Panc1 (cell line): ENCODE measurements at regions not wholly inside any gene's neighbourhood (a gene's known extent, or its start where the extent isn't known, plus 50 kb on each side); places are given as distances from the start of the nearest gene placed in this dataset.

Experiments used
- ATAC-seq: fragments of 200-7000 bp; cut with Tn5 transposase; 2 replicates; pipeline ENCODE4 v1.9.1; 2020; ENCODE audit warnings: mild to moderate bottlenecking, moderate library complexity
- BruUV-seq: library from RNA; stranded (reverse); fragments of 400-500 nt; replicated peaks from 2 replicates; lab custom pipeline; 2021; lab: Mats Ljungman, UMichigan
- CTCF ChIA-PET: fragments of 300-600 bp; sonication (Branson Sonifier 250); formaldehyde crosslinking; loops from one replicate; lab custom pipeline; 2022; ENCODE audit warnings: antibody characterized with exemption; lab: Charles Lee
- POLR2A ChIA-PET: fragments of 300-600 bp; sonication (Branson Sonifier 250); formaldehyde crosslinking; loops from one replicate; lab custom pipeline; 2022; ENCODE audit warnings: antibody characterized with exemption; lab: Charles Lee
- DNase-seq: peaks from one replicate; pipeline ENCODE4 v3.0.0-alpha.2; 2010; ENCODE audit warnings: low read depth, low spot score
- H3K27ac ChIP-seq: 2 replicates; pipeline ENCODE4 v1.5.1; 2011; ENCODE audit warnings: mild to moderate bottlenecking, low read length, inconsistent platforms
- H3K27me3 ChIP-seq: fragments of 200-500 bp; sonication (Bioruptor generic); 2 replicates; pipeline ENCODE4 v1.6.0; 2014; ENCODE audit warnings: low read length, inconsistent platforms; ENCODE audit not compliant: control insufficient read depth, insufficient read depth
- H3K36me3 ChIP-seq: fragments of 200-500 bp; sonication (Bioruptor generic); 2 replicates; pipeline ENCODE4 v1.5.1; 2014; ENCODE audit warnings: inconsistent platforms, mild to moderate bottlenecking, low read length, moderate library complexity; ENCODE audit not compliant: control insufficient read depth, insufficient read depth
- H3K4me1 ChIP-seq: 2 replicates; pipeline ENCODE4 v1.5.1; 2011; ENCODE audit warnings: inconsistent platforms, mild to moderate bottlenecking, low read length, moderate library complexity; ENCODE audit not compliant: control insufficient read depth, insufficient read depth
- H3K4me3 ChIP-seq, 2 experiments: 2 replicates each; pipeline ENCODE4 v1.5.1; 2011 to 2012; ENCODE audit warnings: low read depth in 2 of 2, low read length in 2 of 2, mild to moderate bottlenecking in 2 of 2, inconsistent platforms in 1 of 2, moderate library complexity in 1 of 2
- H3K9me3 ChIP-seq: fragments of 200-500 bp; sonication (Bioruptor generic); 2 replicates; pipeline ENCODE4 v1.5.1; 2014; ENCODE audit warnings: low read depth, mild to moderate bottlenecking, inconsistent platforms, low read length, moderate library complexity; ENCODE audit not compliant: control insufficient read depth, insufficient read depth
- POLR2AphosphoS5 ChIP-seq: IDR thresholded peaks from 2 replicates; pipeline ENCODE4 v1.6.1; 2012; ENCODE audit warnings: mild to moderate bottlenecking, low read depth, low read length, moderate library complexity
- SIN3A ChIP-seq: IDR thresholded peaks from 2 replicates; pipeline ENCODE4 v1.6.1; 2012; ENCODE audit warnings: low read depth, mild to moderate bottlenecking, low read length, moderate library complexity, borderline replicate concordance; ENCODE audit not compliant: insufficient read depth
- TCF7L2 ChIP-seq: IDR thresholded peaks from 2 replicates; pipeline ENCODE4 v1.6.1; 2011; ENCODE audit warnings: mild to moderate bottlenecking, low read depth, low read length, inconsistent platforms
- in situ Hi-C: cut with HindIII; loops from 2 replicates; pipeline ENCODE4 v1.10.0; 2016; ENCODE audit warnings: low sequenced_read_pairs, low pct_unique_long_range_greater_than_20kb
- intact Hi-C: fragments of 100-400 bp; cut with micrococcal nuclease; formaldehyde crosslinking; loops from one replicate; pipeline ENCODE4 v1.10.0; 2022; ENCODE audit not compliant: unreplicated experiment
- TF ChIP-seq, protein P1 (sequence below), 2 experiments: IDR thresholded peaks; 2 replicates each; pipeline ENCODE4 v1.6.1; 2011 to 2012; ENCODE audit warnings: low read depth in 2 of 2, control low read depth in 1 of 2, low read length in 1 of 2, mild to moderate bottlenecking in 1 of 2, moderate library complexity in 1 of 2; ENCODE audit not compliant: insufficient read depth in 1 of 2
- TF ChIP-seq, protein P2 (sequence below): fragments of 450-650 bp; IDR thresholded peaks from 2 replicates; pipeline ENCODE4 v1.5.1; 2017; ENCODE audit warnings: mild to moderate bottlenecking

DNA sequence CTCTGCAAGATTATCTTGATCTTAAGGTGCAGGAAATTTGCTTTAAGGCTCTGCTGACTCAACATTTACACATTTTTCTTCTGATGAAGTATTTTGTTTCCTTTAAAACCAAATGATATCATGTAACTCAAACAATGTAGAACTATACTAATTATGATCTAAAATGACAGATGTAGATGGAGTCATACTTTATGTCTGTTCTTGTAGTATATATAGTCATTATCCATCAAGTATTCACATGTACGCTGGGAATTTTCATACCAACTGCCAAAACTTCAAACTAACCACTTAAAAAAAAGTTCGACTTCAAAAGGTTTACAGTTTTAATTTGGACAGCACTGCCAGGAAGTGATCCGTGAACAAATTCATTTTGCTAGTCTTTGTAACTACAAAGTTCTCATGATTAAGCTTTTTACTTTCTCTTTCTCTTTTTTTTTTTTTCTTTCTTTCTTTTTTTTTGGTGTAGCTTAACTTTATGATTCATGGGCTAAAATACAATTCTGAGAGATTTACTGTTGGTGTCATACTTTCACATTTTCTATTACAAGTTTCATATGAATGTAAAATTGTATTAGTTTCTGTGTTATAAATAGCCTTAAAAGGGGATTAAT is 509.0 kb upstream of the CXADR start:
- Histone ChIP-seq H3K36me3 (no peaks in the 10 kb centered on the region), H3K27me3 (no peaks in the 10 kb centered on the region), H3K9me3 (no peaks in the 10 kb centered on the region), H3K27ac (no peak overlapping the region), H3K4me3 (no peak overlapping the region), H3K4me1 (no peaks in the 10 kb centered on the region)
- no peak for ATAC-seq
- POLR2A ChIA-PET: no interaction called here
- TF ChIP-seq SIN3A (no peak), POLR2AphosphoS5 (no peak), TCF7L2 (no peak)
- TF ChIP-seq, protein P1, sequence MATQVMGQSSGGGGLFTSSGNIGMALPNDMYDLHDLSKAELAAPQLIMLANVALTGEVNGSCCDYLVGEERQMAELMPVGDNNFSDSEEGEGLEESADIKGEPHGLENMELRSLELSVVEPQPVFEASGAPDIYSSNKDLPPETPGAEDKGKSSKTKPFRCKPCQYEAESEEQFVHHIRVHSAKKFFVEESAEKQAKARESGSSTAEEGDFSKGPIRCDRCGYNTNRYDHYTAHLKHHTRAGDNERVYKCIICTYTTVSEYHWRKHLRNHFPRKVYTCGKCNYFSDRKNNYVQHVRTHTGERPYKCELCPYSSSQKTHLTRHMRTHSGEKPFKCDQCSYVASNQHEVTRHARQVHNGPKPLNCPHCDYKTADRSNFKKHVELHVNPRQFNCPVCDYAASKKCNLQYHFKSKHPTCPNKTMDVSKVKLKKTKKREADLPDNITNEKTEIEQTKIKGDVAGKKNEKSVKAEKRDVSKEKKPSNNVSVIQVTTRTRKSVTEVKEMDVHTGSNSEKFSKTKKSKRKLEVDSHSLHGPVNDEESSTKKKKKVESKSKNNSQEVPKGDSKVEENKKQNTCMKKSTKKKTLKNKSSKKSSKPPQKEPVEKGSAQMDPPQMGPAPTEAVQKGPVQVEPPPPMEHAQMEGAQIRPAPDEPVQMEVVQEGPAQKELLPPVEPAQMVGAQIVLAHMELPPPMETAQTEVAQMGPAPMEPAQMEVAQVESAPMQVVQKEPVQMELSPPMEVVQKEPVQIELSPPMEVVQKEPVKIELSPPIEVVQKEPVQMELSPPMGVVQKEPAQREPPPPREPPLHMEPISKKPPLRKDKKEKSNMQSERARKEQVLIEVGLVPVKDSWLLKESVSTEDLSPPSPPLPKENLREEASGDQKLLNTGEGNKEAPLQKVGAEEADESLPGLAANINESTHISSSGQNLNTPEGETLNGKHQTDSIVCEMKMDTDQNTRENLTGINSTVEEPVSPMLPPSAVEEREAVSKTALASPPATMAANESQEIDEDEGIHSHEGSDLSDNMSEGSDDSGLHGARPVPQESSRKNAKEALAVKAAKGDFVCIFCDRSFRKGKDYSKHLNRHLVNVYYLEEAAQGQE (IDR thresholded peaks at IDR 0.05; ENCODE audit: insufficient read depth in 1 of 2, low read depth in 2 of 2, low read length in 1 of 2): no peak
- TF ChIP-seq, protein P2, sequence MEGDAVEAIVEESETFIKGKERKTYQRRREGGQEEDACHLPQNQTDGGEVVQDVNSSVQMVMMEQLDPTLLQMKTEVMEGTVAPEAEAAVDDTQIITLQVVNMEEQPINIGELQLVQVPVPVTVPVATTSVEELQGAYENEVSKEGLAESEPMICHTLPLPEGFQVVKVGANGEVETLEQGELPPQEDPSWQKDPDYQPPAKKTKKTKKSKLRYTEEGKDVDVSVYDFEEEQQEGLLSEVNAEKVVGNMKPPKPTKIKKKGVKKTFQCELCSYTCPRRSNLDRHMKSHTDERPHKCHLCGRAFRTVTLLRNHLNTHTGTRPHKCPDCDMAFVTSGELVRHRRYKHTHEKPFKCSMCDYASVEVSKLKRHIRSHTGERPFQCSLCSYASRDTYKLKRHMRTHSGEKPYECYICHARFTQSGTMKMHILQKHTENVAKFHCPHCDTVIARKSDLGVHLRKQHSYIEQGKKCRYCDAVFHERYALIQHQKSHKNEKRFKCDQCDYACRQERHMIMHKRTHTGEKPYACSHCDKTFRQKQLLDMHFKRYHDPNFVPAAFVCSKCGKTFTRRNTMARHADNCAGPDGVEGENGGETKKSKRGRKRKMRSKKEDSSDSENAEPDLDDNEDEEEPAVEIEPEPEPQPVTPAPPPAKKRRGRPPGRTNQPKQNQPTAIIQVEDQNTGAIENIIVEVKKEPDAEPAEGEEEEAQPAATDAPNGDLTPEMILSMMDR: no peak
- BruUV-seq: no TSS peak
- no peak for DNase-seq
- intact Hi-C loops: no loop called here
- CTCF ChIA-PET: interaction anchor here (0.6 kb wide), 1 partner anchor 10 kb away, joined by 3 read pairs; no protein-coding TSS in a partner anchor
- in situ Hi-C loops: no loop called here

DNA sequence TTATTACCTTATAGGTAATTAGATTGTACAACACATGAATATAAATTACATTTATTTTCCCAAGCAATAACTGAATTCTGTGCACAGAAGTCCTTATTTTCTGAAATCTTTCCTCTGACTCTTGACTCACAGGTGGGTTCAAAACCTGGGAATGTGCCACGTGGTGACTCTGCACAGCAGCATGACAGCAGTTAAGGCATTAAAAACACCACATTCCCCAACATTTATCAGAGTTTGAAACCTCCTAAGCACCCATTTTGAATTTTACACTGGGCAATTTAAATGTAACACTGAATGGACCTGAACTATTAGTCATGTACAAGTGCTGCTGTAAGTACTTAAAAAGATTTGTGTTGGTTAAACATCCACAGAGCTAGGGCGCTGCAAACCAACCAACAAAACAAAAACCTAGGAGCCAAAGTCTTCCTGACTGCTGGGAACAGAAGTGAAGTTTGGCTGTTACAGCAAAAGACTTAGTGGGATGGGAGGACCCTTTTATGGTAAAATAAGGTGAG is 480.6 kb upstream of the CXADR start:
- no TSS peak for BruUV-seq
- Histone ChIP-seq H3K36me3 (no peaks in the 10 kb centered on the region), H3K27ac (no peak overlapping the region), H3K9me3 (no peaks in the 10 kb centered on the region), H3K4me3 (no peak overlapping the region), H3K27me3 (no peaks in the 10 kb centered on the region), H3K4me1 (no peaks in the 10 kb centered on the region)
- in situ Hi-C loops (no loop called here), intact Hi-C loops (no loop called here)
- DNase-seq: no peak
- ChIA-PET CTCF (no interaction called here), POLR2A (no interaction called here)
- no peak for ATAC-seq
- TF ChIP-seq, protein P1 (IDR thresholded peaks at IDR 0.05; ENCODE audit: insufficient read depth in 1 of 2, low read depth in 2 of 2, low read length in 1 of 2): no peak
- no peak for TF ChIP-seq TCF7L2
- TF ChIP-seq, protein P2: no peak
- TF ChIP-seq POLR2AphosphoS5: no peak
- TF ChIP-seq SIN3A: no peak
